Activated CD4-positive, CD25-positive, alpha-beta regulatory T cell (primary cell): ENCODE measurements at regions not wholly inside any gene's neighbourhood (a gene's known extent, or its start where the extent isn't known, plus 50 kb on each side); places are given as distances from the start of the nearest gene placed in this dataset.
"Not testable (repeated sequence)": the region's sequence is repeated elsewhere in the genome, so short reads cannot be mapped to it uniquely, and the experiment has no call there.

Experiments
- DNase-seq, 4 experiments: peaks; one replicate each; lab custom pipeline; 2025; lab: John Stamatoyannopoulos, UW

DNA sequence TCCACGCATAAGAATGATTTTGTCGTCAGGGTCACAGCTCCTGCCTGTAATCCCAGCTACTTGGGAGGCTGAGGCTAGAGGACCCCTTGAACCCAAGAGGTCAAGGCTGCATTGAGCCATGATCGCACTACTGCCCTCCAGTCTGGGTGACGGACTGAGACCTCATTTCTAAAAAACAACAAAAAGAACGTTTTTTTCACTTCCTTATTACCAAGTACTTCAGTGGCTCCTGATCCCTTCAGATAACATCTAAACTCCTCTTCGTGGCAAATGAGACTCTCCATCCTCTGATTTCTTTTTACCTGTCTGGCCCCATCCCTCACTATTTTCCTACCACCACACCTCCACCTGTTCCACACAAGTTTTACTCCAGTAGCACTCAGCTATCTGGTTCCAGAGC is 105.4 kb upstream of the TLK1 start:
- no peak for DNase-seq

DNA sequence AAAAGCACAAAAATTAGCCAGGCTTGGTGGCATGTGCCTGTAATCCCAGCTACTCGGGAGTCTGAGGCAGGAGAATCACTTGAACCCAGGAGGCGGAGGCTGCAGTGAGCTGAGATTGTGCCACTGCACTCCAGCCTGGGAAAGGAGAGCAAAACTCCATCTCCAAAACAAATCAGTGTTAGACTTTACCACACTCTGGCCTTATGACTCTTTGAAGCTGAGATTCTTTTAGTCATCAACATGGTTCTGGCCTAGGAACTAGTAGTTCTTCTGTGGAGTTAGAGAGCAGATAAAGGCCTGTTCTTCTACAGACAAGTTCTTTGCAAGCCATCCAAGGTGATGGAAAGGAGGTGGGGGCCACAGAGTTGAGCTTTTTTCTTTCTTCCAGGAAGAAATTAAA is 100.8 kb upstream of the TLK1 start:
- not testable (repeated sequence) for DNase-seq

DNA sequence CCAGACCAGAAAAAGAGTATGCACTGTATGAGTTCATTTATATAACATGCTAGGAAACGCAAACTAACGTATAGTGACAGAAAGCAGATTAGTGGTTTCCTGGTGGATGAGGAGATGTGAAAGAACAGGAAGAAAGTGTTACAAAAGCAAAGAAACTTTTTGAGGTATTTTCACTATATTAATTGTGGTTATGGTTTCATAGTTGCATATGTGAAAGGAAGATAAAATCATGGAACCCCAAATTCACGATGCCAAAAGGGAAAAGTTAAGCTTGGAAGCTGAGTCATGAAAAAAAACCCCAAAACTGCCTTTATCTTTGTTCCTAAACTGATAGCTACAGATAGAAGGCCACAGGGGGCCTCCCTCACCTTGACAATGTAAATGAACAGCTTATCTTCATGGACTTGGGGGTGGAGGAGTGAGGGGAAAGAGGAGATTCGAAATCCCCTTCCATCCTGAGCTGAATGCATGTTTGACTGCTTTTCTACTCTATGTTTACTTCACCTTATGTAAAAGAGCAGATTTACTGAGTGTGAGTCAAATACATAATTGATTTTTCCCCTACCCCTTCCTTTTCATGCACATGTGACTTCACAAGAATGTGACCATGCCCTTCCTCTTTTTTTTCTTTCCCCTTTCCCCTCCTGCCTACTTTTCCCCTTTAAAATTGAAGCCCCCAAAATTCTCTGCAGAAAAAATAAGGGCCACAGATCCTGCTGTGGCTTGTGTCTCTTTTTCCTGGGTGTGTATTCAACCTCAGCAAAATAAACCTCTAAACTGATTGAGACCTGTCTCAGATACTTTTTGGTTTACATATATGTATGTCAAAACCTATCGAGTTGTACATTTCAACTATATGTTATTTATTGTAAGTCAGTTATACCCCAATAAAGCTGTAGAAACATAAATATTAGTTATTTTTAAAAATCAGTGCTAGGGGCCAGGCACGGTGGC is 100.1 kb upstream of the TLK1 start:
- no peak for DNase-seq

DNA sequence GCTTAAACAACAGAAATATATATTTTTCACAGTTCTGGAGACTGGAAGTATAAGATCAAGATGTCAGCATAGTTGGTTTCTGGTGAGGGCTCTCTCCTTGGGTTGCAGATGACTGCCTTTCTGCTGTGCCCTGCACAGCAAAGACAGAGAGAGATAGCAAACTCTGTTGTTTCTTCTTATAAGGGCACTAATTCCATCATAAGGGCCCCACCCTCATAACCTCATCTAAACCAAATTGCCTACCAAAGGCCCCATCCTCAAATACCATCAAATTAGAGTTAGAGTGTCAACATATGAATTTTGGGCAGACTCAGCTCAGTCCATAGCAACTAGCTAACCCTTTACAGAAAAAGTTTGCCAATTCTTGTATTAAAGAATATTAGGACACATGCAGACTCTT is 94.0 kb upstream of the TLK1 start:
- DNase-seq, result no peak

DNA sequence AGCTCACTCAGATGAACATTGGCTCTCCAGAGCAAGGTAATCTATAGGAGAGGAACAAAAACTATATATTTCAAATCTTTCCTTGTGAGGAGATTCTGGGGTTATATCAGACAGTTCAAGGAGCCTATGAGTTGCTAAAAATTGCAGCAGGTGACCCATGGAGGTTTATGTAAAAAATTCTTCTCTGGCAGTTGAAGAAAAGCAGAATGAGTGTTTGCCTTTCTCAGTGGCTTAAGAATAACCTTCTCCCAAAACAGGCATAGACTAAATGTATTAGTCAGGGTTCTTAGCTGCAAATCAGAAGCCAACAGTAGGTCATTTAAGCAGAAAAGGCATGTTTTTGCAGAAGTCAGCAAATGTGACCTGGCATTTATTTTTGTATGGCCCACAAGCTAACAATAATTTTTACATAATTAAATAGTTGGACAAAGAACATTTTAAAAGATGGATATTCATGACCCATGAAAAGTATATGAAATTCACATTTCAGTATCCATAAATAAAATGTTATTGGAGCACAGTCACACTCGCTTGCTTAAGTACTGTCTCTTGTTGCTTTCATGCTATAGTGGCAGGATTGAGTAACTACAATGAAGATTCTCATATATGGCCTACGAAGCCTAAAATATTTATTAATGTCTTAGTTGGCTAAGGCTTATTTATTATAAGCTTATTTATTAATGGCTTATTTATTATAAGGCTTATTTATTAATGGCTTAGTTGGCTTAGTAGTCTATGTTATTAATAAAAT is 93.4 kb upstream of the TLK1 start:
- no peak for DNase-seq

DNA sequence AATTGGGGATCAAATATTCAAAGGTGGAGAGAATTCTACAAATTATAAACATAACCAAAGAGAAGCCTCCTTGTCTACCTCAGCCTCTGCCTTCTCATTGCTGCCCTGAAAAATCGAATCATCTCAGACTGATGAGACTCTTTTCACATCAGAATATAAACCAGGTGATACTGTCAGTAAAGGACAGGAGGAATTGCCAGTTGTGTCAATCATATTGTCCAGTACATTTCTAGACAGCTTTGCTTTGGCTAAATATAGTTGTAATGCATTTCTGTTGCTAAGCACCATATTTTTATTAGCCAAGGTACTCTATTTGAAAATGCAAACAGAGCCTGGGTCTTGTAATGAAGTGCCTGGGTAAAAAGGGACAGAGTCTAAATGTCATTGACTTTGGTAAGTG is 92.6 kb upstream of the TLK1 start:
- no peak for DNase-seq

DNA sequence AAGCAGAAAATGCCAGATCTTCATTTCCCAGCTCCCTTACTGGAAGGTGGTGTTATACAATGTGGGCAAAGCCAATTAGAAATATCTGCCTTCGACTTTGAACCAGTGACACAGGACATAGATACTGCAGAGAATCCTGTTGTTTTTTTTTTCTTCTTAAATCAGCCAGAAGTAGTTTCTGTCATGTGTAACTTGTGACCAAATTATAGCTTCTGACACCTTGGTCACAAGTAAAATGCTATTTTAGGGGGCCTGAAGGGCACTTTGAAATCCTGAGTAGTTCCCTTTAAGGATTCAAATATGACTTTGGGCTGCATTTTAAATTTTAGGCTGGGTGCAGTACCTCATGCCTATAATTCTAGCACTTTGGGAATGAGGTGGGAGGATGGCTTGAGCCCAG is 89.0 kb upstream of the TLK1 start:
- DNase-seq, result no peak

DNA sequence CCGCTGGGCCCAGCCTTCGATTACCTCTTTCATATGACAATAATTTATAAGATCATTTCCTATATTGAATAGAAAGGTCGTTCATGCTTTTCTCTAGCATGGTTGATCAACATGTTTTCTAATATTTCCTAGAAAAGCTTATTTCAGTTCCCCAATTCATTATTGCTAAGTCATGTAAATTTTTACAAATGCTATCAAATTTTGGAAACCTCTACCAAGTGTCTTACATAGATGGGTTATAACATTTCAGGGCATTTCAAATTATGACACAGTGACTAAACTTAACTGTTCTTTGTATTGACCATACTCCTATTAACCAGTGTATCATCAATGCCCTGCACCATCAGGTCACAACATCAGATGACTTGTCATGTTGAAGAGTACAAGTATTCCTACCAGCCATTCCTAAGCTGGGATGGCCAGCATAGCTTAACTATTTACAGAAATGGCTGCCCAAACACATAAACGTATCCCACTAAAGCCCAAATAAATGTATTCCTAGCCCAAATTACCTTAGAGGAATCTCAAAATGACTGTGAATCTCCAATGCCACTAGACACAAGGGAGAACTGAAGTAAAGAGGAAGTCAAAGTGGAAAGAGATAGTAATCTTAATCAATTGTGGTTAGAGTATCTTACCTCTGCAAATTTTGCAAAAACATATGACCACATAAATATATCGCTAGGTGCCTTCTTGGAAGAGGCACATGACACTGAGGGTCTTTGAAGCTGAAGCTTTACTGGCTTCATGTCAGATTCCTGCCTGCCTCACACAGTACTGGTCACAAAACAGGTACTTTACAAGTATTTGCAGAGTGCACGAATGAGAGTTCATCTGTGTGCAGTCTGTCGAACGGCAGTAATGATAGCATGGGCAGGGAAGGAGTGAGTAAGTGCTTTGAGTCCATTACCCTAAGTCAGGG is 87.3 kb upstream of the TLK1 start:
- DNase-seq, result peak in 1 of 4 experiments; percentile 2

DNA sequence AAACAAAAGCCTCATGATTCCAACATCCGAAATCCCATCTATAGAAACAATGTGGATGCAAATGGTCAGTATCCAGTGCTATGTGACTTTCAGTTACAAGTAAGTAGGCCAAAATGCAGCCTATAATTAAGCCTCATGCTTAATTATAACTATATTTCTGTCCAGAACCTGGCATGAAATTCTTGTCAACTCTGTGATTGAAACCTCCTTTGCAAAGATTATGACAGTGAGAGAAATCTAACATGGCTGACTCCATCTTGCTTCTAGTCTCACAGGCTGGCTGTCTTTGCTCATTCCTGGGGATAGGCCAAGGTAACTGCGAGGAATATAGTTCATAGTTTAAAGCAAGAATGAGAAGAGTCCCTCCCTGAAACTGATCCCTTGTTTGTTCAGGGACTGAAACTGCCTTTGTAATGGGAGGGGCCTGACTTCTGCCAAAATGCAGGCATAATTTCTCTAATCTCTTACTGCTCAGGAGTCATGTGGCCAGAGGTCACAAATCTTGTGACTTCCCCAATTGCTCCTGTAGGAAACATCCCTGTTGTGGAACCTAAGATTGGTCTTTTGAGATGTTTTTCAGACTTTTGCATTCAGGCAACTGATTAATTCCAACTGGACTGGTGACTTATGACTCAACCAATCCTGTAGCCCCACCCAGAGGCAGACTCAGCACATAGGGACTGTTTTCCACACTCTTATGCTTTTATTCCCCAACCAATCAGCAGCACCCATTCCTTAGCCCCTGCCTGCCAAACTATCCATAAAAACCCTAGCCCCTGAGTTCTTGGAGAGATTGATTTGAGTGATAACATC is 84.5 kb upstream of the TLK1 start:
- no peak for DNase-seq

DNA sequence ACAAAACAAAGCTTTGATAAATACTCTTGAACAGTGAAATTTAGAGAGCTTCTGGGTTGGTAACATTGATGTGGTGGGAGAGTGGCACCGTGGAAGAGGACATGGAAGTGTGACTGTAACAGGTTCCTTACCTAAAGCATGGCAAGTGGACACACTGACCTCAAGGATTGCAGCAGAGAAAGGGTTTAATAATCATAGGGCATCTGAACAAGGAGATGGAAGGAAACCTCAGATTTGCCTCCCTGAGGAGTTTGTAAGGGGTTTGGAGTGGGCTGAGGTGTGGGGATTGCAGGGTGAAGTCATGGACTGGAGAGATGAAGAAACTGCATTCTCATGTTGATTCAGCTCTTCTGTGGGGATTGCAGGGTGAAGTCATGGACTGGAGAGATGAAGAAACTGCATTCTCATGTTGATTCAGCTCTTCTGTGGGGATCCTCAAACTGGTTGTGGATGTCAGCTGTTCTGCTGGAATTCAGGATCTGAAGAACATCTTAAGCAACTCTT is 83.8 kb upstream of the TLK1 start:
- no peak for DNase-seq

DNA sequence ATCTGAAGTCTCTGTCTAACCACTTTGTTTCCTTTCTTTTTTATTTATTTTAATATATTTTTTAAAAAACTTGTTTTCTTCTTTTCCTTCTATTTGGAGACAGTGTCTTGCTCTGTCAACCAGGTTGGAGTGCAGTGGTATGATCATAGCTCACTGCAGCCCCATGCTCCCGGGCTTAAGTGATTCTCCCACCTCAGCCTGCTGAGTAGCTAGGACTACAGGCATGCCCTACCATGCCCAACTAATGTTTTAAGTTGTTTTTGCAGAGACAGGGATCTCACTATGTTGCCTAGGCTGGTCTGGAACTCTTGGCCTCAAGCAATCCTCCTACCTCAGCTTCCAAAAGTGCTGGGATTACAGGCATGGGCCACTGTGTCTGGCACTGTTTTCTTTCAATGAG is 81.1 kb upstream of the TLK1 start:
- no peak for DNase-seq

DNA sequence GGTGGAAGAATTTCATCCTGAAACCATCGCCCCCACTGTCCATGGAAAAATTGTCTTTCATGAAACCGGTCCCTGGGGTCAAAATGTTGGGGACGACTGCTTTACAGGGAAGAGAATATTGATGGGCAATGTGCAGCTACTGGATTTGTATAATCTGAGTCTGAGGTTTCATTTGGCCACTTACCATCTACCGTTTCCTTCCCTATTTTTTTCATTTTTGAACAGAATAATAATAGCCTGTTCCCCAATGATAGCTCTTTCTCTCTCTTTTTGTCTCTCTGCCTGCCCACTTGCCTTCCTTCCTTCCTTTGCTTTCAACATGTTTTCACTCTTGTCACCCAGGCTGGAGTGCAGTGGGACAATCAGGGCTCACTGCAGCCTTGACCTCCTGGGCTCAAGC is 78.3 kb upstream of the TLK1 start:
- DNase-seq, result no peak

DNA sequence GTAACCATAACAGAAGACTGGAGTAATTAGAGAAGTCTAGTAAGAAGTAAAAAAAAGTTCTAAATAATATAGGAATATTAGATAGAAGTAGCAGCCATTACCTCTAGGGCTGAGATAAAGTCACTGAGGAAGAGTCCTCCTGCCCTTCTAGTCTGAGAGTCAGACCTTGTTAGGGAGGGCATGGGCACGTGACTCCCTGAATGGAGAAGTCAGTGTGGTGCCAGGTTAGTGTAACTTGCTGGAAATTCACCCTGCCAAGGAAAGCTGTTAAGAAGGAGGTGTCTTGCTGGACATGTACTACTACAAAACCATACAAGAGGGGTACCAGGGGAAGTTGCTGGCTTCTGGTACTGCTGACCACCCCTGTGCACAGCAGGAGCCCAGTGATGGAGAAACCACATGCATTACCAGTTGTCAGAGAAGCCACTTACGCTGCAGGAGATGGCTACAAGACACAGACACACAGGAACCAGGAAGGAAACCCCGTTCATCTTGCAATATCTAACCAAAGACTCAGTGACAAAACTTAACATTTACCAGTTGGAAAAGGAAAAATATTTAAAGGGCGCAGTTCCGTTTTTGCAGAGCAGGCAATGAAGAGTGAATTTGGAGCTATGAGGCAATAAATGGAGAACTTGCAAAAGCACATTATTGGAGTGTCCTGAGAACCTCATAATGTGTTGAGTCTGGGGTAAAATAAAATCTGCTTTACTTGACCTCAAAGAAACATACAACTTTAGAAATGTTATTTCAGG is 77.2 kb upstream of the TLK1 start:
- no peak for DNase-seq

DNA sequence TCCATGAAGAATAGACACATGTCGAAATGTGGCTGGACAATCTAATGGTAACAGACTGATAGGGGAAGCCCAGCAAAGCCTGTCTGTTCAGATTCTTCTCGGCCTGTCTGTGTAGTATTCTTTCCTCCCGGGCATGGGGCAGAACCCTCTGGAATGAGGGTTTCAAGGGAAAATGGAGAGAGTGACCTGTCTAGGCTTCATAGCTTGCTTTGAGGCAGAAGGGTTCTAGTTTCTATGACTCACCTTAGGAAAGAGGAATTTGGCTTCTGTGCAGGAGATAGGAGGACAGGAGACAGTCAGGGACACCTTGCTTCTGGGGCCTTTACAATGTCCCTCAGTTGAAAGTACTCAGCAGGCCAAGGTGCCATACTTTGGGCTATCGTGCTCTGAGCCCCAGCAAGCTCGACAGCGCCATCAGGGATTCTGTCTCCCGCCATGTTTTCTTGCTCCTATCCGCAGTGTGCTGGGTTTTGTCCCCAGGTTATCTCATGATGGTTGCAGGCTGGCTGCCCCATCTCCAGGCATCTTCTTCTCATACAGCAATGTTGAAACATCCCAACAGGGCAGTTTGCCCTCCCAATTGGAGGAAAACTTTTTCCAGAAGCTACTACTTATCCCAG is 74.7 kb upstream of the TLK1 start:
- no peak for DNase-seq

DNA sequence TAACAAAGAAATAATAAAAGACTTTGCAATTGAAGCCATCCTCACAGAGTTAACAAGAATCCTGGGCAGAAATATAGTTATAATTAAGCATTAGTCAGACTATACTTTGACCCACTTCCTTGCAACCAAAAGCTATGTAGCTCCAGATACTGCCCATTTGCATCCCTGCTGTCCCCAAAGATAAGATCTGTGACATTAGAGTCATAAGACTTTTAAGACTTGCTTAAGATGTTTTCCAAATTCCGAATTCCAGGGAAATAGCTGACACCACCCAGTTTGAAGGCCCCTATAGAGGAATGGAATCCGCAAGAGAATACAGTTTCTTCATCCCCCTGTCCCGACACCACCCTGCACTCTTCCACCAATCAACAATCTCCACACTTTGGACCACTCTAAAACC is 69.5 kb upstream of the TLK1 start:
- no peak for DNase-seq

DNA sequence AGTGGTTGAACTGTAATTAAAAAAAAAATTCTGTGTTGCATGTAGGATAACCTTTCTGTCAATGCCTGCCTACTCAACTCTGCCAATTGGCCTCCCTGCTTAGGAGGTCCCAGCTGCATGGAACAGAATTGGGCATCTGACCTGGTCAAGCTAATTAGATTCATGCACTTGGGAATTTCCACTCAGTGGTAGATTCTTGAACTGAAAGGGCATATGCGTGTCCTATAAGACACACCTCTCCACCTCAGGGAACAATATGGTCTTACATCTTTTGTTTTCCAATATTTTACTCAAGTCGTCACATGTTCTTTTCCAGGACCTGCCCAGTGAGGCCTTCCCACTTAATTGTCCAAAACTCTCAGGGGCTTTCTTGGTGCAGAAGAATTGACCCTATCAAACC is 68.1 kb upstream of the TLK1 start:
- no peak for DNase-seq

DNA sequence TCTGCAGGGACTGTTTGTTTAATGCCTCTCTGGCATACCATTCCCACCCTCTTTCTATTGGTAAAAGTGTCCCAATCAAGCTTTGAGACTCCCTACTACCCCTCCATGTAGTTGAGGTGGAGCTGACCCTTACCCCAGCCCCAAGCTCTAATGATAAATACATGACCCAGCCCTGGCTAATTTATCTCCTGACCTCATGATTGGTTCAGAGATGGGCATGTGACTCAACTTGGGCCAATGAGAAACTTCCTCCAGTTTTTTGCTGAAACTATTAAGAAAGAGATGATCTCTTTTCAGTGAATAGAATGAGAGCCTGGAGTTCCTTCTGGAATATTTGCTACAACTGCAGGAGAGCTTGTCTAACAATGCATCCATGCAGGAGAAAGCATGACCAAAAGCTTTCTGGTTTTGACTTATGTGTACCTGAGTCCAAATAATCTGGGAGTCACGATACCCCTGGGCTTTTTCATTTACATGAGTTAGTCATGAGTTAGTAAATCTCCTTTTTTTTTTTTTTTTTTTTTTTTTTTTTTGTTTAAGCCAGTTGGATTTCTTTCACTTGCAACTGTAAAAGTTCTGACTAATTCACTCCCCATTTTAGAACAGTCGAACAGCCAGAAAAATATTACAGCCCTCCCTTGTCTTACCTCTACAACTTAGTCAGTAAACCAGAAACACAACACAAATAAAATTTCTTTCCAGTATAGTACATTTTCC is 66.5 kb upstream of the TLK1 start:
- DNase-seq, result no peak

DNA sequence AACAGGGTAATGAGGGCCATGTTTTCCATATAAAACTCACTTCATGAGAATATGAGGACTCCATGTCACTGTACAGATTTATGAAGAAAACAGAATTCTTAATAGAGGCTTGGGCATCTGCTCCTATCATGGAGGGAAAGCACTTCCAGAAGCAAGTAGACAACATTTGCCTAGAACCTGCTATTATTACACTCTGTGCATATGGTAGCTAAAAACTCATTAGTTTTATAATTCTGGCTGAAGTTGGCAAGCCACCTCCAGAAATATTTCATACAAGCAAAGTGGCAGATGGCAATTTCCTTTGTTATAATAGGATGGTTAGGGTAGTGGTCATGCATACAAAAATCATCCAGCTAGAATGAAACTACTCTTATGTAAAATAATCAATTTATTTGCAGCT is 65.8 kb upstream of the TLK1 start:
- DNase-seq, result no peak

DNA sequence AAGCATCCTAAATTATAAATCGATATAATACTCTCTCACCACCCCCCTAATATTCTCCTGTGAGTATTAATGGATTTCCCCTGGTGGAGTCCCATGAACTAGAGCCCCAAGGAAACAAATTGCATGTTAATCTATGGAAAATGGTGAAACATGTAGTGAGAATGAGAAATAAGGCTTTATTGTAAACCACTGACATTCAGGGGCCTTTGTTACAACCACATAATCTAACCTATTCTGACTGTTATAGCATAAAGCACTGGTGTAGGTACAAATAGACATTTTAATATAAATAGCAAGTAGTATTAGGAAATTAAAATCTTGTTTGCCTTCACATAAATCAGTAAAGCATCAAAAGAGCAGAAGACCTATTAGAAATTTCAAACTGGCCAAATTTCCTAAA is 65.3 kb upstream of the TLK1 start:
- no peak for DNase-seq
